ENCODE measurements at regions not wholly inside any gene's neighbourhood (a gene's known extent, or its start where the extent isn't known, plus 50 kb on each side); places are given as distances from the start of the nearest gene placed in this dataset.

DNA sequence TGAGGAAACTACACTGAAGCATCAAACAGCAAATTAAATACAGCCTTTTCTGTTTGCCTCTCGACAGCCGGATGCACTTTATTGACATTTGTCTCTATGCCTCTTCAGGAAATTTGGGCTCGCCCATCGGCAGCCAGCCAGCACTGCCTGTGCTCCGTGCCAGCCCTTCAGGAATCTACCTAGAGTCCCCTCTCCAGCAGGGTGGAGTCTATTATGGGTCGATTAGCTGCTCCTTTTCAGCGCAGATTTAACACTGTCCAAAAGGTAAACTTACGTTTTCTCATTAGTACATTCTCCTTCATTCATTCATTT lies 91.5 kb downstream of the MYCN start:
- no peak for TF ChIP-seq POLR2AphosphoS5 (IDR thresholded peaks at IDR 0.05; ENCODE audit: low read depth, low read length)
- no peak for TF ChIP-seq TAF1 (IDR thresholded peaks at IDR 0.05; ENCODE audit: borderline replicate concordance, insufficient read depth, low read length)
- TF ChIP-seq, protein P1, sequence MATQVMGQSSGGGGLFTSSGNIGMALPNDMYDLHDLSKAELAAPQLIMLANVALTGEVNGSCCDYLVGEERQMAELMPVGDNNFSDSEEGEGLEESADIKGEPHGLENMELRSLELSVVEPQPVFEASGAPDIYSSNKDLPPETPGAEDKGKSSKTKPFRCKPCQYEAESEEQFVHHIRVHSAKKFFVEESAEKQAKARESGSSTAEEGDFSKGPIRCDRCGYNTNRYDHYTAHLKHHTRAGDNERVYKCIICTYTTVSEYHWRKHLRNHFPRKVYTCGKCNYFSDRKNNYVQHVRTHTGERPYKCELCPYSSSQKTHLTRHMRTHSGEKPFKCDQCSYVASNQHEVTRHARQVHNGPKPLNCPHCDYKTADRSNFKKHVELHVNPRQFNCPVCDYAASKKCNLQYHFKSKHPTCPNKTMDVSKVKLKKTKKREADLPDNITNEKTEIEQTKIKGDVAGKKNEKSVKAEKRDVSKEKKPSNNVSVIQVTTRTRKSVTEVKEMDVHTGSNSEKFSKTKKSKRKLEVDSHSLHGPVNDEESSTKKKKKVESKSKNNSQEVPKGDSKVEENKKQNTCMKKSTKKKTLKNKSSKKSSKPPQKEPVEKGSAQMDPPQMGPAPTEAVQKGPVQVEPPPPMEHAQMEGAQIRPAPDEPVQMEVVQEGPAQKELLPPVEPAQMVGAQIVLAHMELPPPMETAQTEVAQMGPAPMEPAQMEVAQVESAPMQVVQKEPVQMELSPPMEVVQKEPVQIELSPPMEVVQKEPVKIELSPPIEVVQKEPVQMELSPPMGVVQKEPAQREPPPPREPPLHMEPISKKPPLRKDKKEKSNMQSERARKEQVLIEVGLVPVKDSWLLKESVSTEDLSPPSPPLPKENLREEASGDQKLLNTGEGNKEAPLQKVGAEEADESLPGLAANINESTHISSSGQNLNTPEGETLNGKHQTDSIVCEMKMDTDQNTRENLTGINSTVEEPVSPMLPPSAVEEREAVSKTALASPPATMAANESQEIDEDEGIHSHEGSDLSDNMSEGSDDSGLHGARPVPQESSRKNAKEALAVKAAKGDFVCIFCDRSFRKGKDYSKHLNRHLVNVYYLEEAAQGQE (IDR thresholded peaks at IDR 0.05; ENCODE audit: insufficient read depth in 1 of 2, low read depth in 2 of 2, low read length in 2 of 2), result no peak
- TF ChIP-seq FOXP2 (optimal IDR thresholded peaks at IDR 0.05; ENCODE audit: borderline replicate concordance, extremely low read depth, extremely low read length, insufficient read depth), result no peak
- TF ChIP-seq SIN3A (IDR thresholded peaks at IDR 0.05; ENCODE audit: borderline replicate concordance, insufficient read depth, low read length), result no peak
